ENCODE measurements at regions not wholly inside any gene's neighbourhood (a gene's known extent, or its start where the extent isn't known, plus 50 kb on each side); places are given as distances from the start of the nearest gene placed in this dataset.

DNA sequence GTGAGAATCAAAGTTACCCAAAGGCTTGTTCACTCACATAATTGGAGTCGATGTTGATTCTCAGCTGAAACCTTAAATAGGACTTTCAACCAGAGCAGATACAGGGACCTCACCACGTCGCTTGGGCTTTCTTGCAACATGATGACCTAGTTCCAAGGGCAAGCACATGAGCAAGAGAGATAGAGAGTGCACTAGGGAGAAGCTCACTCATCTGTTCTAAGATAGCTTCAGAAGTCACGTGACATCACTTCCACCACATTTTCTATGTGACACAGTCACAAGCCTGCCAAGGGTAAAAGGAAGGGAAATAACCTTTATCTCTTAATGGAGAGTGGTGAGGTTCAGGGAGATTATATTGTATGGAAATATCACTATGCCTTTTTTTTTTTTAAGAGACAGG is 470.1 kb upstream of the PLXNA2 start:
- TF ChIP-seq TAF1 (IDR thresholded peaks at IDR 0.05; ENCODE audit: borderline replicate concordance, insufficient read depth, low read length): no peak
- no peak for TF ChIP-seq FOXP2 (optimal IDR thresholded peaks at IDR 0.05; ENCODE audit: borderline replicate concordance, extremely low read depth, extremely low read length, insufficient read depth)
- no peak for TF ChIP-seq SIN3A (IDR thresholded peaks at IDR 0.05; ENCODE audit: borderline replicate concordance, insufficient read depth, low read length)
- TF ChIP-seq, protein P1, sequence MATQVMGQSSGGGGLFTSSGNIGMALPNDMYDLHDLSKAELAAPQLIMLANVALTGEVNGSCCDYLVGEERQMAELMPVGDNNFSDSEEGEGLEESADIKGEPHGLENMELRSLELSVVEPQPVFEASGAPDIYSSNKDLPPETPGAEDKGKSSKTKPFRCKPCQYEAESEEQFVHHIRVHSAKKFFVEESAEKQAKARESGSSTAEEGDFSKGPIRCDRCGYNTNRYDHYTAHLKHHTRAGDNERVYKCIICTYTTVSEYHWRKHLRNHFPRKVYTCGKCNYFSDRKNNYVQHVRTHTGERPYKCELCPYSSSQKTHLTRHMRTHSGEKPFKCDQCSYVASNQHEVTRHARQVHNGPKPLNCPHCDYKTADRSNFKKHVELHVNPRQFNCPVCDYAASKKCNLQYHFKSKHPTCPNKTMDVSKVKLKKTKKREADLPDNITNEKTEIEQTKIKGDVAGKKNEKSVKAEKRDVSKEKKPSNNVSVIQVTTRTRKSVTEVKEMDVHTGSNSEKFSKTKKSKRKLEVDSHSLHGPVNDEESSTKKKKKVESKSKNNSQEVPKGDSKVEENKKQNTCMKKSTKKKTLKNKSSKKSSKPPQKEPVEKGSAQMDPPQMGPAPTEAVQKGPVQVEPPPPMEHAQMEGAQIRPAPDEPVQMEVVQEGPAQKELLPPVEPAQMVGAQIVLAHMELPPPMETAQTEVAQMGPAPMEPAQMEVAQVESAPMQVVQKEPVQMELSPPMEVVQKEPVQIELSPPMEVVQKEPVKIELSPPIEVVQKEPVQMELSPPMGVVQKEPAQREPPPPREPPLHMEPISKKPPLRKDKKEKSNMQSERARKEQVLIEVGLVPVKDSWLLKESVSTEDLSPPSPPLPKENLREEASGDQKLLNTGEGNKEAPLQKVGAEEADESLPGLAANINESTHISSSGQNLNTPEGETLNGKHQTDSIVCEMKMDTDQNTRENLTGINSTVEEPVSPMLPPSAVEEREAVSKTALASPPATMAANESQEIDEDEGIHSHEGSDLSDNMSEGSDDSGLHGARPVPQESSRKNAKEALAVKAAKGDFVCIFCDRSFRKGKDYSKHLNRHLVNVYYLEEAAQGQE (IDR thresholded peaks at IDR 0.05; ENCODE audit: insufficient read depth in 1 of 2, low read depth in 2 of 2, low read length in 2 of 2): no peak
- TF ChIP-seq POLR2AphosphoS5 (IDR thresholded peaks at IDR 0.05; ENCODE audit: low read depth, low read length): no peak

DNA sequence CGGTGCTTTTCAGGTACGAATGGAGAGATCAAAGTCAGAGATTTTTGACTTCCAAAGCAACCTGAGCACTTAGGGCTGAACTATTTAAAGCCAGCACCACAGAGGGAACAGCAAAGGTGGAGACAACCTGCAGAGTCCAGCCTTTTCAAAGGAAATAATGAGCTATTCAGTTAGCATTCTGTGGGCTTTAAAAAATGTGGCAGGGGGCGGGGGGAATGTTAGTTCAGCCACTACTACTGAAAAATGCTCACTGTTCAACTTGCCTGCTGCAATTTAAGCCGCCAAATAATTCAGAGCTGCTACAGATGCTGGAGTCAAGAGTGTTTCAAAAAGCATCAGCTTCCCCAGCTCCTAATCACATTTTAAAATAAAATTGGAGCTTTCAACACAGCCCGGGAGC is 473.3 kb upstream of the PLXNA2 start:
- TF ChIP-seq FOXP2 (optimal IDR thresholded peaks at IDR 0.05; ENCODE audit: borderline replicate concordance, extremely low read depth, extremely low read length, insufficient read depth): no peak
- TF ChIP-seq SIN3A (IDR thresholded peaks at IDR 0.05; ENCODE audit: borderline replicate concordance, insufficient read depth, low read length): no peak
- TF ChIP-seq, protein P1 (IDR thresholded peaks at IDR 0.05; ENCODE audit: insufficient read depth in 1 of 2, low read depth in 2 of 2, low read length in 2 of 2): no peak
- TF ChIP-seq TAF1 (IDR thresholded peaks at IDR 0.05; ENCODE audit: borderline replicate concordance, insufficient read depth, low read length): no peak
- no peak for TF ChIP-seq POLR2AphosphoS5 (IDR thresholded peaks at IDR 0.05; ENCODE audit: low read depth, low read length)

DNA sequence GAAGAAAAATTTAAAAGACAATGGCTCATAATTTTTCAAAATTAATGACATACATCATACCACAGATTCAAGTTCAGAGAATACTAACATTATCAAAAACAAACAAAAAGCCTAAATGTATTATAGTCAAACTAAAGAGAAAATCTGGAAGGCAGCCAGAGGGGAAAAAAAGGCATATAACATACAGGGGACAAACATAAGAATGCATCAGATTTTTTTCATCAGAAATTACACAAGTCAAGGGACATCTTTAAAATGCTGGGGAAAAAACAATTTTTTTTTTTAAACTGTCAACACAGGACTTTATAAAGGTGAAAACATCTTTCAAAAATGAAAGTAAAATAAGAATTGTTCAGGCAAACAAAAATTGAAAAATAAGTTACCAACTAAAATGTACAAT is 478.4 kb upstream of the PLXNA2 start:
- TF ChIP-seq, protein P1 (IDR thresholded peaks at IDR 0.05; ENCODE audit: insufficient read depth in 1 of 2, low read depth in 2 of 2, low read length in 2 of 2): no peak
- TF ChIP-seq SIN3A (IDR thresholded peaks at IDR 0.05; ENCODE audit: borderline replicate concordance, insufficient read depth, low read length) (no peak), POLR2AphosphoS5 (IDR thresholded peaks at IDR 0.05; ENCODE audit: low read depth, low read length) (no peak), TAF1 (IDR thresholded peaks at IDR 0.05; ENCODE audit: borderline replicate concordance, insufficient read depth, low read length) (no peak), FOXP2 (optimal IDR thresholded peaks at IDR 0.05; ENCODE audit: borderline replicate concordance, extremely low read depth, extremely low read length, insufficient read depth) (no peak)

DNA sequence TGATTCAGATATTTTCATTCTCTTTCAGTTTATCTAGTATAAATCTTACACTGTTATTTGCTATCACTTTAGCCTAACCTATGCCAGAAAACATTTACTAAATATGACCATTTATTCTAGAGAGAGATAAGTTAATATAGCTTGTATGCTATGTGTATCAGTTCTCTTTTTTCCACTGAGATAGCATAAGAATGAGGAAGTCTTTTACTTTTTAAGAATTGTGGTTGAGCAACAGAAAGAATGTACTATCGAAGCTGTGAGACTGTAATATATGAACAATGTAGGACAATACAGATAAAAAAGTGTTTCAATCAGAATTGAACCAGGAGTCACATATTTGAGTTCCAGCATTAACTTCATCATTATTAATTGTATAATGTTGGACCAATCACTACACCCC is 479.9 kb upstream of the PLXNA2 start:
- TF ChIP-seq, protein P1 (IDR thresholded peaks at IDR 0.05; ENCODE audit: insufficient read depth in 1 of 2, low read depth in 2 of 2, low read length in 2 of 2): no peak
- TF ChIP-seq TAF1 (IDR thresholded peaks at IDR 0.05; ENCODE audit: borderline replicate concordance, insufficient read depth, low read length) (no peak), FOXP2 (optimal IDR thresholded peaks at IDR 0.05; ENCODE audit: borderline replicate concordance, extremely low read depth, extremely low read length, insufficient read depth) (no peak), POLR2AphosphoS5 (IDR thresholded peaks at IDR 0.05; ENCODE audit: low read depth, low read length) (no peak), SIN3A (IDR thresholded peaks at IDR 0.05; ENCODE audit: borderline replicate concordance, insufficient read depth, low read length) (no peak)

DNA sequence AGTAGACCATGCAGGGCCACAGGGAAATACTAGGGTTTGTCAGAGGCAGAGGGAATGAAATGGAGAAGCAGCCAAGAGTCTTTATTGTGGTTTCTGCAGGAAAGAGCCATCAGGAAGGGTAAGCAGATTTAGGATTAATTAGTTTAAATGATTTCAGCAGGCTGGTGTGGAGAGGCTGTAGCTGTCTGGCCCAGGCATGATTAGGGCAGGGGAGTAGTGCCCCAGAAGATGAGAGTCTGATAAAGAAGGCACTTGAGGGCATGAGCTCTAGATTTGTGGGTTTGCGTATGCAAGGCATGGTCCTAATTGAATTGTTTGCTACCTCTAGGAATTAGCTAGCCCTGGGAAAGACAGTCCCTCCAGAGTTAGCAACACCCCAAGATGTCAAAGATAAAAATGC is 484.6 kb upstream of the PLXNA2 start:
- TF ChIP-seq, protein P1 (IDR thresholded peaks at IDR 0.05; ENCODE audit: insufficient read depth in 1 of 2, low read depth in 2 of 2, low read length in 2 of 2): no peak
- TF ChIP-seq TAF1 (IDR thresholded peaks at IDR 0.05; ENCODE audit: borderline replicate concordance, insufficient read depth, low read length): no peak
- TF ChIP-seq POLR2AphosphoS5 (IDR thresholded peaks at IDR 0.05; ENCODE audit: low read depth, low read length): no peak
- no peak for TF ChIP-seq SIN3A (IDR thresholded peaks at IDR 0.05; ENCODE audit: borderline replicate concordance, insufficient read depth, low read length)
- TF ChIP-seq FOXP2 (optimal IDR thresholded peaks at IDR 0.05; ENCODE audit: borderline replicate concordance, extremely low read depth, extremely low read length, insufficient read depth): no peak

All from PFSK-1 (cell line).